SK-N-SH (cell line): ENCODE measurements at regions not wholly inside any gene's neighbourhood (a gene's known extent, or its start where the extent isn't known, plus 50 kb on each side); places are given as distances from the start of the nearest gene placed in this dataset.

Experiments used
- CTCF ChIP-seq: fragments of 200-600 bp; sonication (generic); IDR thresholded peaks from 2 replicates; pipeline ENCODE4 v1.6.1; 2017; ENCODE audit warnings: antibody characterized with exemption, mild to moderate bottlenecking, moderate library complexity
- EZH2phosphoT487 ChIP-seq: fragments of 200-600 bp; sonication (generic); IDR thresholded peaks from 2 replicates; pipeline ENCODE4 v1.6.1; 2017; ENCODE audit warnings: low read depth, mixed run types, mild to moderate bottlenecking, antibody characterized with exemption, moderate library complexity, borderline replicate concordance
- FOXM1 ChIP-seq: IDR thresholded peaks from 2 replicates; pipeline ENCODE4 v1.4.0; 2012; ENCODE audit warnings: low read depth, mild to moderate bottlenecking
- MXI1 ChIP-seq: IDR thresholded peaks from 2 replicates; pipeline ENCODE4 v1.6.1; 2012; ENCODE audit warnings: mild to moderate bottlenecking, low read depth, low read length, improper control_type of control experiment
- POLR2AphosphoS5 ChIP-seq: IDR thresholded peaks from 2 replicates; pipeline ENCODE4 v1.6.1; 2012; ENCODE audit warnings: low read depth, low read length
- RCOR1 ChIP-seq: fragments of 150-350 bp; IDR thresholded peaks from 2 replicates; pipeline ENCODE4 v1.6.1; 2017; ENCODE audit warnings: antibody characterized with exemption, low read length
- REST ChIP-seq: IDR thresholded peaks from 2 replicates; pipeline ENCODE4 v1.6.1; 2012; ENCODE audit warnings: mild to moderate bottlenecking, low read depth, low read length, moderate library complexity
- SMC3 ChIP-seq: IDR thresholded peaks from 2 replicates; pipeline ENCODE4 v1.6.1; 2012; ENCODE audit warnings: low read depth, low read length, improper control_type of control experiment
- USF1 ChIP-seq: IDR thresholded peaks from 2 replicates; pipeline ENCODE4 v1.4.0; 2012; ENCODE audit warnings: low read depth, borderline replicate concordance
- ZBTB33 ChIP-seq: IDR thresholded peaks from 2 replicates; pipeline ENCODE4 v1.4.0; 2012; ENCODE audit warnings: low read depth, borderline replicate concordance

DNA sequence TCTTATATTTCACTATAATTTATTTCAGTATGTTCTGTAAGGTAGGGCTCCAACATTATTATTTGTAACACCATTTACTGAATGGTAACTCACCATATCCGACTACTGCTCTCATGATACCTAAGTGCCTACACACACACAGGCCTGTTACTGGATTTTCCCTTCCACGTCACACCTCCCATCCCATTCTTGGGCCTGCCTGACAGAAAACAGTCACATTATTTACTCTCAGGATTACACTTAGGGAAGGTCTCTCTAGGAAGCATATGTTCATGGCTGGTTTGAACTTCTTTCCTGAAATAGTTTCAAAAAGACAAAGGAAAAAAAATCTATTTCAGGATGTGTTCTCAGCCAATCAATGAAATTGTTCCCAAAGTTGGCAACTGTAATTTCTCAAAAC, 102.3 kb upstream of the DOCK9 start:
- no peak for TF ChIP-seq POLR2AphosphoS5
- no peak for TF ChIP-seq CTCF
- TF ChIP-seq MXI1: no peak
- no peak for TF ChIP-seq SMC3
- no peak for TF ChIP-seq REST
- no peak for TF ChIP-seq RCOR1
- TF ChIP-seq EZH2phosphoT487: no peak
- no peak for TF ChIP-seq FOXM1
- TF ChIP-seq ZBTB33: no peak
- TF ChIP-seq USF1: no peak
